Left lung (tissue), 4 donors: ENCODE measurements at regions not wholly inside any gene's neighbourhood (a gene's known extent, or its start where the extent isn't known, plus 50 kb on each side); places are given as distances from the start of the nearest gene placed in this dataset.

Experiments
- ATAC-seq: fragments of 200-7000 bp; cut with Tn5 transposase; one replicate; pipeline ENCODE4 v1.9.1; 2020; ENCODE audit warnings: moderate library complexity
- DNase-seq, 4 donors: peaks; one replicate each; pipeline ENCODE4 v3.0.0-alpha.2; 2013 to 2020
- H3K27ac ChIP-seq, 2 donors: fragments of 200-600 bp; sonication (generic) in 1 of 2; one replicate each; pipeline versions ENCODE4 v1.5.0 to v1.8.0; 2020 to 2021
- H3K27me3 ChIP-seq, 2 donors: fragments of 200-600 bp; sonication (generic) in 1 of 2; one replicate each; pipeline versions ENCODE4 v1.5.0 to v1.8.0; 2020 to 2021
- H3K36me3 ChIP-seq, 2 donors: fragments of 200-600 bp; sonication (generic) in 1 of 2; one replicate each; pipeline versions ENCODE4 v1.5.0 to v1.8.0; 2020 to 2021
- H3K4me1 ChIP-seq, 2 donors: fragments of 200-600 bp; one replicate each; pipeline ENCODE4 v1.8.0; 2021
- H3K4me3 ChIP-seq, 2 donors: fragments of 200-600 bp; sonication (generic) in 1 of 2; one replicate each; pipeline versions ENCODE4 v1.5.0 to v1.8.0; 2020 to 2021; ENCODE audit warnings: mild to moderate bottlenecking in 1 of 2
- H3K9me3 ChIP-seq, 2 donors: fragments of 200-600 bp; sonication (generic) in 1 of 2; one replicate each; pipeline versions ENCODE4 v1.5.0 to v1.8.0; 2020 to 2021
- intact Hi-C, 2 donors: fragments of 100-400 bp; cut with DNase I; formaldehyde crosslinking; loops; one replicate each; pipeline versions ENCODE4 v1.11.2 to v1.14.2; 2022
- TF ChIP-seq, protein P1 (sequence below), 2 donors: fragments of 200-600 bp; sonication (generic) in 1 of 2; IDR thresholded peaks; one replicate each; pipeline versions ENCODE4 v1.5.0 to v1.8.0; 2021; ENCODE audit warnings: antibody characterized with exemption in 2 of 2
- donor health status: DM: no; HTN: yes; CAD: no.
- donor health status: DM: no; HTN: no; CAD: no.

DNA sequence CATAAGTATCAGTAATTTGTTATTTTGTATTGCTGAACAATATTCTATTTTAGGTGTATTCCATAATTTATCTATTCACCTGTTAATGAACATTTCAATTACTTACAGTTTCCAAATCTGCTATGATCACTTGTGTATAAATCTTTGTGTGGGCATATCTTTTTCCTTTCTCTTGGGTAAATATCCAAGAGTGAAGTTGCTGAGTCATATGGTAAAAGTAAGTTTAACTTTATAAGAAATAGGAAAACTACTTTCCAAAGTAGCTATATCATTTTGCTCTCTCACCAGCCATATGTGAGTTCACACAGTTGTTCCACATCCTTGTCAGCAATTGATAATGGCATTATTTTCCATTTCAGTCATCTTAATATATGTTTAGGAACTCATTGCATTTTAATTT lies 66.6 kb upstream of the KITLG start:
- H3K36me3 ChIP-seq, result no peaks in the 10 kb centered on the region
- H3K4me3 ChIP-seq, result no peak overlapping the region
- ATAC-seq, result no peak
- TF ChIP-seq, protein P1, sequence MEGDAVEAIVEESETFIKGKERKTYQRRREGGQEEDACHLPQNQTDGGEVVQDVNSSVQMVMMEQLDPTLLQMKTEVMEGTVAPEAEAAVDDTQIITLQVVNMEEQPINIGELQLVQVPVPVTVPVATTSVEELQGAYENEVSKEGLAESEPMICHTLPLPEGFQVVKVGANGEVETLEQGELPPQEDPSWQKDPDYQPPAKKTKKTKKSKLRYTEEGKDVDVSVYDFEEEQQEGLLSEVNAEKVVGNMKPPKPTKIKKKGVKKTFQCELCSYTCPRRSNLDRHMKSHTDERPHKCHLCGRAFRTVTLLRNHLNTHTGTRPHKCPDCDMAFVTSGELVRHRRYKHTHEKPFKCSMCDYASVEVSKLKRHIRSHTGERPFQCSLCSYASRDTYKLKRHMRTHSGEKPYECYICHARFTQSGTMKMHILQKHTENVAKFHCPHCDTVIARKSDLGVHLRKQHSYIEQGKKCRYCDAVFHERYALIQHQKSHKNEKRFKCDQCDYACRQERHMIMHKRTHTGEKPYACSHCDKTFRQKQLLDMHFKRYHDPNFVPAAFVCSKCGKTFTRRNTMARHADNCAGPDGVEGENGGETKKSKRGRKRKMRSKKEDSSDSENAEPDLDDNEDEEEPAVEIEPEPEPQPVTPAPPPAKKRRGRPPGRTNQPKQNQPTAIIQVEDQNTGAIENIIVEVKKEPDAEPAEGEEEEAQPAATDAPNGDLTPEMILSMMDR (IDR thresholded peaks at IDR 0.05), result no peak
- no peaks in the 10 kb centered on the region for H3K27me3 ChIP-seq
- no peaks in the 10 kb centered on the region for H3K9me3 ChIP-seq
- intact Hi-C loops, result no loop called here
- H3K27ac ChIP-seq, result no peak overlapping the region
- H3K4me1 ChIP-seq, result no peaks in the 10 kb centered on the region
- DNase-seq, result no peak

DNA sequence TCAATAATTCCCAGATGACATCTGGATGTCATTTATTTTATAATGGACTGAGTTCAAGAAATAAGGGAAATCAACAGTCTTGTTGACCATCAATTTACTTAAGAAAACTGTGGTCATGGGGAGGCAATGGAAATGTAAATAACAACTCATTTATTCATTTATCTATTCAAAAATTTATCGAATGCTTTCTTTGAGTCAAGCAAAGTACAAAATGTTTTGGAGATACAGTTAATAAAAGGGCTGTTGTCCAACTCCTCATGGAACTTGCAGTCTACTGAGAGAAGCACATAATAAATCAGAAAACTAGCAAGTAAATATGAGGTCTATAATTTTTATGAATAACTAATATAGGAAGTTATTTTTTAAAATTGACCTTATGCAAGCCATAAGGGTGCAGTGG lies 65.5 kb upstream of the KITLG start:
- ATAC-seq (no peak), DNase-seq (no peak)
- H3K27me3 ChIP-seq, result no peaks in the 10 kb centered on the region
- H3K4me1 ChIP-seq, result no peaks in the 10 kb centered on the region
- intact Hi-C loops, result no loop called here
- no peak overlapping the region for H3K4me3 ChIP-seq
- no peaks in the 10 kb centered on the region for H3K9me3 ChIP-seq
- H3K27ac ChIP-seq, result no peak overlapping the region
- no peaks in the 10 kb centered on the region for H3K36me3 ChIP-seq
- TF ChIP-seq, protein P1 (IDR thresholded peaks at IDR 0.05), result no peak

DNA sequence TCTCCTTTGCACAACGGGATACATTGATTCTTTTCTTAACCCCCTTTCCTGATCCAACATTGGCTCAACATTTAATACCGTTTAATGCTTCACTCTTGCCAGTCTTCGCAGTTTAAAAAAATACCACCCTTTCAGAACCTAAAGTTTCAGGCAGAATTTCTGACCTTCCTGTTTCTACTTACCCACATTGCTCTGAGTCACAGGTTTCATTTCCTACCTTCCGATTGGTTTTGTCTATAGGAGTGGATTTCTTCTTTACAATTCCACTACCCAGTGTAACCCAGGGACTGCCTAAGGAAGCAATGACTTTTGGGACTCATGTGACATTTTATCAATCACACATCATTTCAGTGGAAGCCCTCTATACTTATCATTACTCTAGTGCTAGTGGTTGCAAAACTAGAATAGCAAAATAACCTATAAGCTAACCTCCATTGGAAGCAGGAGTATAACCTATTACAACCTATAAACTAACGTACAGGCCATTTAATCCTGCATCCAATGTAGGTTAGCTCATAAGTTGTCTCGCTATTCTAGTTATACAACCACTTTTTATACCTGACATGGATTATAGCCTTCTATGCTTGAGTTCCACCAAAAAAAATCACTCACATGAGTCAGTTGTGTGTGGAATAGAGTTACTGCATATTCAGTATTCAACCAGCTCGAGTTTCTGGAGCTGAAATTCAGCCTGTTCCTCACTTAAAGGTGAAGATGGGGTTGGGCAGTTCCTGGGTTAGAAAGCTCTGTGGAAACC lies 64.9 kb upstream of the KITLG start:
- Histone ChIP-seq H3K27ac (no peak overlapping the region), H3K9me3 (no peaks in the 10 kb centered on the region), H3K4me1 (no peaks in the 10 kb centered on the region), H3K27me3 (no peaks in the 10 kb centered on the region), H3K36me3 (no peaks in the 10 kb centered on the region), H3K4me3 (no peak overlapping the region)
- intact Hi-C loops, result no loop called here
- TF ChIP-seq, protein P1 (IDR thresholded peaks at IDR 0.05), result no peak
- no peak for DNase-seq
- ATAC-seq, result no peak

DNA sequence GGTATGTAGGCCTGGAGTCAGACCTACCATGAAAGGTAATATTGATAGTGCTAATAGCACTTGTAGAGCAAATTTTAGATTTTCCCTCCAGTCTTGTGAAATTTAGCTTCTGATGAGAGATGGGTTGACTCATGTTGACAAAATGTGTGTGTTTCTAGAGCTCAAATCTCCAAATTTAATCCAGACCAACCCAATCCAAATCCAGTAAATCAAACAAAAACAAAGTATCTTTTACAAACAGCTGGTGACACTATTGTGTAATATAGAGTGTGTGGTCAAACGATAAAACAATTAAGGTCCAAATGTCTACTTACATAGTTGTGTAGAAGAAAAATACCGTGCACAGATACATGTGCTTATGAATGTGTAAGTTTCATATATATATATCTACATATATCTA lies 63.4 kb upstream of the KITLG start:
- TF ChIP-seq, protein P1 (IDR thresholded peaks at IDR 0.05), result no peak
- Histone ChIP-seq H3K36me3 (no peaks in the 10 kb centered on the region), H3K9me3 (no peaks in the 10 kb centered on the region), H3K27ac (no peak overlapping the region), H3K27me3 (no peaks in the 10 kb centered on the region), H3K4me3 (no peak overlapping the region), H3K4me1 (peaks cover 0 to 7% of the 10 kb centered on the region in 2 donors)
- intact Hi-C loops, result no loop called here
- ATAC-seq (no peak), DNase-seq (no peak)

DNA sequence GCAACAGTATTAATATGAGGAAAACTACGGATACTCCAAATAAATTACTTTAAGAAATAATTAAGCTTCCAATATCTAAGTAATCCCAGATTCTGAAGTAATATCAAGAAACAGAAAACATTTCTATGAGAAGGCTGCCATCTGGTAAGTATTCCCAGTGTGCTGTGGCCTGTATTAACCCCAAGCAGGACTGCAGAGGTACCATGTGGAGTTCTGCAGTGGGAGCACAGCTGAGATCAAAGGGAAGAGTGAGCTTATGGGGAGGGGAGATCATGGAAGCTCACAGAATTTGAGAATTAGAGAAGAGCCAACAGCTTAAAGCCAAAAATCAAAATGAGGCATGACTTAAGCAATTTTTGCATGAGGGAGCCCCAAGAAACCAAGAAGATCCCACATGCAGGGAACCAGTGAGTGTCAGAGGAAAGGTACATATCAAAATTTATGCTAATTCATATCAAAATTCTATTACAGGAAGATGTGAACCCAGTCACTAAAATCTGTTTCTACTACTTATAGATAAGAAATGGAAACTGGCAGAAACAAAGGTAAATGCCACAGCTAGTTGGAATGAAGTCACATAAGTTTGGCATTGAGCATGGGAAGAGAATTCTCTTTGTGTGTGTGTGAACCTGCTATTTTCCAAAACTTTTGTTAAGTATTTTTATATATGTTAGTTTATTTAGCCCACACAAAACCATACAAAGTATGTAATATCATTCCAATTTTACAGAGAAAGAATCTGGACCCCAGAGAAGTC lies 62.6 kb upstream of the KITLG start:
- Histone ChIP-seq H3K36me3 (no peaks in the 10 kb centered on the region), H3K4me3 (no peak overlapping the region), H3K27me3 (no peaks in the 10 kb centered on the region), H3K4me1 (peaks cover 0 to 13% of the 10 kb centered on the region in 2 donors), H3K9me3 (no peaks in the 10 kb centered on the region), H3K27ac (no peak overlapping the region)
- TF ChIP-seq, protein P1 (IDR thresholded peaks at IDR 0.05), result no peak
- intact Hi-C loops, result no loop called here
- ATAC-seq (no peak), DNase-seq (no peak)
